IMR-90 (cell line): ENCODE measurements at regions not wholly inside any gene's neighbourhood (a gene's known extent, or its start where the extent isn't known, plus 50 kb on each side); places are given as distances from the start of the nearest gene placed in this dataset.
A peak's percentile ranks its signal among the peaks of the same experiment; 100 is the strongest.

Experiments used
- ATAC-seq: fragments of 200-7000 bp; cut with Tn5 transposase; 2 replicates; pipeline ENCODE4 v1.9.1; 2020; ENCODE audit warnings: low read depth, mild to moderate bottlenecking, moderate library complexity
- BruUV-seq: library from RNA; stranded (reverse); fragments of 400-500 nt; replicated peaks from 2 replicates; lab custom pipeline; 2021; lab: Mats Ljungman, UMichigan
- CTCF ChIA-PET: fragments of 300-600 bp; formaldehyde crosslinking; extraction: SDS; loops from one replicate; lab custom pipeline; 2021; ENCODE audit warnings: antibody characterized with exemption; lab: Yijun Ruan, JAX
- POLR2A ChIA-PET: fragments of 300-600 bp; sonication (Branson Sonifier 250); formaldehyde crosslinking; loops from one replicate; lab custom pipeline; 2022; ENCODE audit warnings: antibody characterized with exemption; ENCODE audit not compliant: unreplicated experiment; lab: Charles Lee
- DNase-seq: peaks from one replicate; pipeline ENCODE4 v3.0.0; 2013
- H2AFZ ChIP-seq: replicated peaks from 2 replicates; pipeline ENCODE3; 2013; ENCODE audit warnings: low read length, mild to moderate bottlenecking; ENCODE audit not compliant: poor library complexity
- H2AK5ac ChIP-seq: 2 replicates; pipeline ENCODE4 v1.6.1; 2013; ENCODE audit warnings: low read depth, low read length, inconsistent platforms
- H2AK9ac ChIP-seq: replicated peaks from 2 replicates; pipeline ENCODE3; 2013; ENCODE audit warnings: mild to moderate bottlenecking, low read depth, low read length, moderate library complexity; ENCODE audit not compliant: poor library complexity
- H2BK120ac ChIP-seq: 2 replicates; pipeline ENCODE4 v1.6.1; 2013; ENCODE audit warnings: low read depth, low read length, inconsistent platforms
- H2BK15ac ChIP-seq: 3 replicates; pipeline ENCODE4 v1.6.1; 2013; ENCODE audit warnings: low read depth, low read length, inconsistent platforms
- H2BK20ac ChIP-seq: 2 replicates; pipeline ENCODE4 v1.6.1; 2013; ENCODE audit warnings: low read depth, mild to moderate bottlenecking, inconsistent platforms, low read length, moderate library complexity
- H2BK5ac ChIP-seq: 2 replicates; pipeline ENCODE4 v1.6.1; 2013; ENCODE audit warnings: mild to moderate bottlenecking, low read depth, low read length, inconsistent platforms; ENCODE audit not compliant: poor library complexity, severe bottlenecking
- H3K14ac ChIP-seq: replicated peaks from 2 replicates; pipeline ENCODE4 v1.6.1; 2013; ENCODE audit warnings: low read depth, low read length, inconsistent platforms
- H3K18ac ChIP-seq: 2 replicates; pipeline ENCODE4 v1.6.1; 2013; ENCODE audit warnings: low read depth, low read length, control low read depth
- H3K23ac ChIP-seq: 2 replicates; pipeline ENCODE4 v1.6.1; 2013; ENCODE audit warnings: low read depth, low read length, inconsistent platforms
- H3K27ac ChIP-seq: 2 replicates; pipeline ENCODE4 v1.5.1; 2013; ENCODE audit warnings: mild to moderate bottlenecking, control low read depth, low read length; ENCODE audit not compliant: insufficient read depth
- H3K27me3 ChIP-seq: 2 replicates; pipeline ENCODE4 v1.6.1; 2013; ENCODE audit warnings: low read length; ENCODE audit not compliant: control insufficient read depth, insufficient read depth
- H3K36me3 ChIP-seq: 2 replicates; pipeline ENCODE4 v1.6.1; 2013; ENCODE audit warnings: low read length, mixed read lengths; ENCODE audit not compliant: control insufficient read depth, insufficient read depth
- H3K4ac ChIP-seq: 2 replicates; pipeline ENCODE4 v1.6.1; 2013; ENCODE audit warnings: low read depth, low read length, inconsistent platforms
- H3K4me1 ChIP-seq: 2 replicates; pipeline ENCODE4 v1.6.1; 2013; ENCODE audit warnings: low read length, mixed read lengths; ENCODE audit not compliant: control insufficient read depth, insufficient read depth
- H3K4me2 ChIP-seq: 2 replicates; pipeline ENCODE4 v1.6.1; 2013; ENCODE audit warnings: low read depth, mild to moderate bottlenecking, control low read depth, low read length, moderate library complexity
- H3K4me3 ChIP-seq: 2 replicates; pipeline ENCODE4 v1.5.1; 2013; ENCODE audit warnings: low read depth, mild to moderate bottlenecking, control low read depth, low read length, moderate library complexity; ENCODE audit not compliant: insufficient read depth
- H3K56ac ChIP-seq: 2 replicates; pipeline ENCODE4 v1.6.1; 2013; ENCODE audit warnings: low read length, inconsistent platforms; ENCODE audit not compliant: insufficient read depth; ENCODE audit errors: extremely low read depth
- H3K79me1 ChIP-seq, 2 experiments: 2 replicates each; pipeline ENCODE4 v1.6.1; 2013; ENCODE audit warnings: low read length in 2 of 2, inconsistent platforms in 1 of 2, low read depth in 1 of 2
- H3K9ac ChIP-seq: 2 replicates; pipeline ENCODE4 v1.6.1; 2013; ENCODE audit warnings: low read depth, low read length, control low read depth
- H3K9me1 ChIP-seq: 2 replicates; pipeline ENCODE4 v1.6.1; 2013; ENCODE audit warnings: low read length, inconsistent platforms; ENCODE audit not compliant: insufficient read depth
- H3K9me3 ChIP-seq: 2 replicates; pipeline ENCODE4 v1.6.1; 2013; ENCODE audit warnings: low read length; ENCODE audit not compliant: control insufficient read depth, insufficient read depth
- H4K20me1 ChIP-seq: 2 replicates; pipeline ENCODE4 v1.6.1; 2013; ENCODE audit warnings: low read length, inconsistent platforms; ENCODE audit not compliant: insufficient read depth
- H4K5ac ChIP-seq: 2 replicates; pipeline ENCODE4 v1.6.1; 2013; ENCODE audit warnings: mild to moderate bottlenecking, low read depth, low read length, control low read depth
- H4K8ac ChIP-seq, 2 experiments: 2 replicates each; pipeline ENCODE4 v1.6.1; 2013; ENCODE audit warnings: low read depth in 2 of 2, low read length in 2 of 2, control low read depth in 1 of 2, inconsistent platforms in 1 of 2
- H4K91ac ChIP-seq: 2 replicates; pipeline ENCODE4 v1.6.1; 2013; ENCODE audit warnings: low read depth, low read length, inconsistent platforms; ENCODE audit not compliant: insufficient read depth
- BHLHE40 ChIP-seq: fragments of 150-350 bp; IDR thresholded peaks from 2 replicates; pipeline ENCODE4 v1.6.1; 2016; ENCODE audit warnings: mild to moderate bottlenecking, low read depth, low read length
- CEBPB ChIP-seq: IDR thresholded peaks from 2 replicates; pipeline ENCODE4 v1.6.1; 2012; ENCODE audit warnings: low read depth, low read length, improper control_type of control experiment
- CHD1 ChIP-seq: IDR thresholded peaks from 2 replicates; pipeline ENCODE4 v1.6.1; 2012; ENCODE audit warnings: low read depth, low read length, improper control_type of control experiment
- CTCF ChIP-seq: conservative IDR thresholded peaks from 2 replicates; pipeline ENCODE4 v1.5.1; 2012; ENCODE audit warnings: mild to moderate bottlenecking, low read depth, low read length, improper control_type of control experiment
- ELK1 ChIP-seq: fragments of 150-350 bp; IDR thresholded peaks from 2 replicates; pipeline ENCODE4 v1.6.1; 2016; ENCODE audit warnings: low read depth, mild to moderate bottlenecking, low read length, moderate library complexity, borderline replicate concordance
- FOS ChIP-seq: fragments of 150-350 bp; IDR thresholded peaks from 2 replicates; pipeline ENCODE4 v1.6.1; 2016; ENCODE audit warnings: low read depth, low read length
- MAFK ChIP-seq: IDR thresholded peaks from 2 replicates; pipeline ENCODE4 v1.6.1; 2012; ENCODE audit warnings: low read depth, low read length, improper control_type of control experiment
- MAZ ChIP-seq: IDR thresholded peaks from 2 replicates; pipeline ENCODE4 v1.6.1; 2012; ENCODE audit warnings: low read depth, mild to moderate bottlenecking, low read length, improper control_type of control experiment, moderate library complexity, borderline replicate concordance
- MXI1 ChIP-seq: IDR thresholded peaks from 2 replicates; pipeline ENCODE4 v1.6.1; 2012; ENCODE audit warnings: low read depth, mild to moderate bottlenecking, low read length, moderate library complexity, borderline replicate concordance
- NFE2L2 ChIP-seq: fragments of 150-350 bp; IDR thresholded peaks from 2 replicates; pipeline ENCODE4 v1.6.1; 2016; ENCODE audit warnings: low read depth, mild to moderate bottlenecking, low read length
- POLR2A ChIP-seq: IDR thresholded peaks from 2 replicates; pipeline ENCODE4 v1.6.1; 2012; ENCODE audit warnings: mild to moderate bottlenecking, low read depth, low read length
- RAD21 ChIP-seq: IDR thresholded peaks from 2 replicates; pipeline ENCODE4 v1.6.1; 2012; ENCODE audit warnings: low read length, improper control_type of control experiment
- RCOR1 ChIP-seq: IDR thresholded peaks from 2 replicates; pipeline ENCODE4 v1.6.1; 2012; ENCODE audit warnings: mild to moderate bottlenecking, low read length, improper control_type of control experiment; ENCODE audit not compliant: insufficient replicate concordance
- RFX5 ChIP-seq: IDR thresholded peaks from 2 replicates; pipeline ENCODE4 v1.8.0; 2012; ENCODE audit warnings: low read depth, mild to moderate bottlenecking, low read length, moderate library complexity
- SMC3 ChIP-seq: fragments of 150-350 bp; IDR thresholded peaks from 2 replicates; pipeline ENCODE4 v1.6.1; 2016; ENCODE audit warnings: low read depth, mild to moderate bottlenecking, antibody characterized with exemption, low read length, moderate library complexity
- WGBS, 2 experiments: methylation state at CpG; one replicate each; pipeline versions ENCODE4 v1.1.5 to v1.1.7; 2013; ENCODE audit warnings: missing lambda C conversion rate in 2 of 2; ENCODE audit not compliant: insufficient read length in 1 of 2; ENCODE audit errors: extremely low coverage in 2 of 2; 5-methylcytosine and 5-hydroxymethylcytosine counted together
- dilution Hi-C: fragments of 300-500 bp; cut with HindIII; formaldehyde crosslinking; loops from one replicate; pipeline ENCODE4 v1.14.3; 2018; ENCODE audit warnings: low sequenced_read_pairs; ENCODE audit not compliant: unreplicated experiment
- in situ Hi-C: fragments of 300-500 bp; cut with MboI; formaldehyde crosslinking; loops from 3 replicates; pipeline ENCODE4 v1.14.3; 2019; ENCODE audit warnings: low sequenced_read_pairs, inconsistent platforms, mixed read lengths
- intact Hi-C: fragments of 100-400 bp; cut with micrococcal nuclease; formaldehyde crosslinking; loops from 2 replicates; pipeline ENCODE4 v1.10.0; 2022
- TF ChIP-seq, protein P1 (sequence below): fragments of 150-350 bp; IDR thresholded peaks from 2 replicates; pipeline ENCODE4 v1.6.1; 2017; ENCODE audit warnings: mild to moderate bottlenecking, antibody characterized with exemption, low read length, low read depth

DNA sequence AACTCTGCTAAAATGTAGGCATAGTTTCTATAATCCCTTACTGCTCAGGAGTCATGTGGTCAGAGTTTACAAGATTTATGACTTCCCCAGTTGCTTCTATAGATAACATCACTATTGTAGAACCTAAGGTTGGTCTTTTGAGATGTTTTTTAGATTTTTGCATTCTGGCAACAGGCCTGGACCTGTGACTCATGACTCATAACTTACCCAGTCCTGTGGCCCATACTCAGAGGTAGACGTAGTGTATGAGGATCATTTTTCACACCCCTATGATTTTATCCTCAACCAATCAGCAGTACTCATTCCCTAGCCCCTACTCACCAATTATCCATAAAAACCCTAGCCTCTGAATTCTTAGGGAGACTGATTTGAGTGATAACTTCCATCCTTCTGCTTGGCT lies 384.4 kb upstream of the DDI1 start:
- in situ Hi-C loops: no loop called here
- intact Hi-C loops: no loop called here
- no peak overlapping the region for H3K4ac ChIP-seq
- H2BK15ac ChIP-seq: no peak overlapping the region
- DNase-seq: peak; percentile 20
- no peak for ATAC-seq
- no peaks in the 10 kb centered on the region for H4K20me1 ChIP-seq
- ChIA-PET POLR2A (interaction anchor here (0.7 kb wide), 1 partner anchor 28 kb away, joined by 7 read pairs; no protein-coding TSS in a partner anchor), CTCF (no interaction called here)
- no peaks in the 10 kb centered on the region for H3K27me3 ChIP-seq
- H3K9me1 ChIP-seq: peaks cover 3% of the 10 kb centered on the region; the same call in 1 of the 2 replicates
- no peak overlapping the region for H2AK5ac ChIP-seq
- no peak overlapping the region for H4K5ac ChIP-seq
- H2BK20ac ChIP-seq: no peak overlapping the region
- H3K23ac ChIP-seq: no peak overlapping the region
- no peak overlapping the region for H3K9ac ChIP-seq
- no peak overlapping the region for H2BK120ac ChIP-seq
- dilution Hi-C loops: no loop called here
- H3K4me1 ChIP-seq: peaks cover 1% of the 10 kb centered on the region; the same call in 1 of the 2 replicates
- no peak overlapping the region for H3K14ac ChIP-seq
- H3K18ac ChIP-seq: no peak overlapping the region
- no peak overlapping the region for H3K27ac ChIP-seq
- H2AFZ ChIP-seq: no peak overlapping the region
- H4K8ac ChIP-seq: no peak overlapping the region
- H3K56ac ChIP-seq: no peak overlapping the region
- H3K4me3 ChIP-seq: no peak overlapping the region
- peaks cover 11% of the 10 kb centered on the region for H3K9me3 ChIP-seq
- H4K91ac ChIP-seq: no peak overlapping the region
- no peaks in the 10 kb centered on the region for H3K36me3 ChIP-seq
- H2AK9ac ChIP-seq: no peak overlapping the region
- no peak overlapping the region for H2BK5ac ChIP-seq
- TF ChIP-seq RAD21 (no peak), MXI1 (no peak), CHD1 (no peak), BHLHE40 (no peak), CEBPB (no peak), CTCF (no peak), MAFK (no peak), POLR2A (no peak), MAZ (no peak), RFX5 (no peak), RCOR1 (no peak), FOS (no peak), SMC3 (no peak), NFE2L2 (no peak), ELK1 (no peak)
- TF ChIP-seq, protein P1, sequence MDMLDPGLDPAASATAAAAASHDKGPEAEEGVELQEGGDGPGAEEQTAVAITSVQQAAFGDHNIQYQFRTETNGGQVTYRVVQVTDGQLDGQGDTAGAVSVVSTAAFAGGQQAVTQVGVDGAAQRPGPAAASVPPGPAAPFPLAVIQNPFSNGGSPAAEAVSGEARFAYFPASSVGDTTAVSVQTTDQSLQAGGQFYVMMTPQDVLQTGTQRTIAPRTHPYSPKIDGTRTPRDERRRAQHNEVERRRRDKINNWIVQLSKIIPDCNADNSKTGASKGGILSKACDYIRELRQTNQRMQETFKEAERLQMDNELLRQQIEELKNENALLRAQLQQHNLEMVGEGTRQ: no peak
- BruUV-seq: no TSS peak
- H3K4me2 ChIP-seq: no peak overlapping the region
- WGBS, 2 experiments: no CpG with 5 or more reads among the region's 1 CpG
- H3K79me1 ChIP-seq: no peaks in the 10 kb centered on the region
